Activated CD8-positive, alpha-beta memory T cell treated with anti-CD3 and anti-CD28 coated beads, Interleukin-2, amount 50 U/mL, for 24 hours (primary cell): ENCODE measurements at regions not wholly inside any gene's neighbourhood (a gene's known extent, or its start where the extent isn't known, plus 50 kb on each side); places are given as distances from the start of the nearest gene placed in this dataset.

Experiments
- DNase-seq: peaks from one replicate; pipeline ENCODE4 v3.0.0-alpha.2; 2020; ENCODE audit errors: extremely low read depth

- no peak for DNase-seq
Measured at GRCh38 chr21:17440969-17441368, 71.9 kb upstream of the CXADR start.

GRCh38 chr21:17441370-17441769, 71.5 kb upstream of the CXADR start:
- DNase-seq, result no peak

GRCh38 chr21:17442165-17442564, 70.7 kb upstream of the CXADR start:
- DNase-seq, result no peak

- DNase-seq, result no peak
Measured at GRCh38 chr21:17444828-17445227, 68.0 kb upstream of the CXADR start.

GRCh38 chr21:17446737-17447136, 66.1 kb upstream of the CXADR start:
- DNase-seq, result no peak

GRCh38 chr21:17449701-17450100, 63.1 kb upstream of the CXADR start:
- DNase-seq, result no peak

GRCh38 chr21:17451364-17451891, 61.4 kb upstream of the CXADR start:
- no peak for DNase-seq

GRCh38 chr21:17454315-17455027, 58.4 kb upstream of the CXADR start:
- DNase-seq, result peak; percentile 2

GRCh38 chr21:17455028-17455353, 57.9 kb upstream of the CXADR start:
- no peak for DNase-seq

- DNase-seq, result no peak
Measured at GRCh38 chr21:17455451-17455850, 57.4 kb upstream of the CXADR start.

- DNase-seq, result no peak
Measured at GRCh38 chr21:17458279-17458678, 54.6 kb upstream of the CXADR start.

- DNase-seq, result no peak
Measured at GRCh38 chr21:17460094-17460493, 52.7 kb upstream of the CXADR start.

- no peak for DNase-seq
Measured at GRCh38 chr21:17461014-17461413, 51.8 kb upstream of the CXADR start.

- DNase-seq, result no peak
Measured at GRCh38 chr21:17461582-17461981, 51.3 kb upstream of the CXADR start.

GRCh38 chr21:17462276-17462981, 50.4 kb upstream of the CXADR start:
- DNase-seq, result no peak
